HCT116 (cell line): ENCODE measurements at regions not wholly inside any gene's neighbourhood (a gene's known extent, or its start where the extent isn't known, plus 50 kb on each side); places are given as distances from the start of the nearest gene placed in this dataset.

Experiments used
- ATAC-seq: fragments of 200-7000 bp; cut with Tn5 transposase; 2 replicates; pipeline ENCODE4 v1.9.1; 2020; ENCODE audit warnings: mild to moderate bottlenecking, moderate library complexity
- BruUV-seq: library from RNA; stranded (reverse); fragments of 400-500 nt; replicated peaks from 2 replicates; lab custom pipeline; 2021; lab: Mats Ljungman, UMichigan
- CTCF ChIA-PET: fragments of 300-600 bp; sonication (Branson Sonifier 250); formaldehyde crosslinking; loops from one replicate; lab custom pipeline; 2021; ENCODE audit warnings: antibody characterized with exemption; lab: Charles Lee
- POLR2A ChIA-PET: fragments of 300-600, 350-600 bp; sonication (Branson Sonifier 250); formaldehyde crosslinking; loops from one replicate; lab custom pipeline; 2021; ENCODE audit warnings: antibody characterized with exemption; lab: Charles Lee
- RAD21 ChIA-PET, 2 experiments: fragments of 300-600 bp; sonication (Branson Sonifier 250); formaldehyde crosslinking; loops; one replicate each; lab custom pipeline; 2023; ENCODE audit warnings: low total read pairs in 2 of 2; ENCODE audit not compliant: uncharacterized antibody in 2 of 2, unreplicated experiment in 2 of 2, low non-redundant PET in 1 of 2; lab: Charles Lee
- DNase-seq: peaks from one replicate; pipeline ENCODE4 v3.0.0-alpha.2; 2010; ENCODE audit warnings: low read depth, low spot score
- H2AFZ ChIP-seq: fragments of 200-600 bp; shearing (Covaris generic), sonication (generic); 2 replicates; pipeline ENCODE4 v1.6.1; 2017; ENCODE audit warnings: low read depth, mixed run types, mixed read lengths, antibody characterized with exemption, low read length; ENCODE audit not compliant: poor library complexity, severe bottlenecking
- H3K27ac ChIP-seq: 2 replicates; pipeline ENCODE4 v1.5.1; 2012; ENCODE audit warnings: low read depth, low read length
- H3K27me3 ChIP-seq: fragments of 200-600 bp; sonication (generic); 2 replicates; pipeline ENCODE4 v1.6.1; 2016; ENCODE audit warnings: mixed run types, low read length, mixed read lengths; ENCODE audit not compliant: insufficient read depth
- H3K36me3 ChIP-seq, 2 experiments: fragments of 200-500 bp in 1 of 2; fragments of 200-600 bp in 1 of 2; sonication (Bioruptor generic) in 1 of 2; sonication (generic) in 1 of 2; 2 replicates each; pipeline versions ENCODE4 v1.5.1 to v1.6.1; 2014 to 2016; ENCODE audit warnings: low read length in 2 of 2, inconsistent platforms in 1 of 2, mixed read lengths in 1 of 2, mixed run types in 1 of 2; ENCODE audit not compliant: insufficient read depth in 2 of 2, control insufficient read depth in 1 of 2
- H3K4me1 ChIP-seq, 2 experiments: fragments of 200-600 bp in 1 of 2; sonication (generic) in 1 of 2; 2 replicates each; pipeline versions ENCODE4 v1.5.1 to v1.6.1; 2012 to 2017; ENCODE audit warnings: low read length in 2 of 2, inconsistent platforms in 1 of 2, mild to moderate bottlenecking in 1 of 2, mixed read lengths in 1 of 2, mixed run types in 1 of 2, moderate library complexity in 1 of 2; ENCODE audit not compliant: insufficient read depth in 2 of 2, control insufficient read depth in 1 of 2
- H3K4me2 ChIP-seq: fragments of 200-600 bp; sonication (generic); 2 replicates; pipeline ENCODE4 v1.6.1; 2017; ENCODE audit warnings: mixed run types, low read length, mixed read lengths
- H3K4me3 ChIP-seq, 2 experiments: fragments of 200-600 bp in 1 of 2; sonication (generic) in 1 of 2; replicated peaks in 1 of 2; 2 replicates each; pipeline ENCODE4 v1.5.1; 2011 to 2016; ENCODE audit warnings: low read length in 2 of 2, control low read depth in 1 of 2, low read depth in 1 of 2, mild to moderate bottlenecking in 1 of 2, mixed read lengths in 1 of 2, mixed run types in 1 of 2
- H3K79me2 ChIP-seq: fragments of 200-600 bp; sonication (generic); 2 replicates; pipeline ENCODE4 v1.6.1; 2017; ENCODE audit warnings: mild to moderate bottlenecking, mixed run types, low read length, moderate library complexity, mixed read lengths; ENCODE audit not compliant: insufficient read depth
- H3K9ac ChIP-seq: fragments of 200-600 bp; sonication (generic); 2 replicates; pipeline ENCODE4 v1.6.1; 2016; ENCODE audit warnings: low read length, mixed read lengths
- H3K9me2 ChIP-seq: fragments of 200-600 bp; sonication (generic), shearing (Covaris generic); 2 replicates; pipeline ENCODE4 v1.6.1; 2017; ENCODE audit warnings: mixed run types, mild to moderate bottlenecking, moderate library complexity; ENCODE audit not compliant: insufficient read depth
- H3K9me3 ChIP-seq, 2 experiments: fragments of 200-500 bp in 1 of 2; fragments of 200-600 bp in 1 of 2; sonication (Bioruptor generic) in 1 of 2; sonication (generic) in 1 of 2; 2 replicates each; pipeline ENCODE4 v1.6.1; 2014 to 2017; ENCODE audit warnings: low read length in 2 of 2, mixed read lengths in 2 of 2, inconsistent platforms in 1 of 2, low read depth in 1 of 2, mild to moderate bottlenecking in 1 of 2, mixed run types in 1 of 2, moderate library complexity in 1 of 2; ENCODE audit not compliant: control insufficient read depth in 1 of 2, insufficient read depth in 1 of 2
- H4K20me1 ChIP-seq: fragments of 200-600 bp; sonication (generic), shearing (Covaris generic); 2 replicates; pipeline ENCODE4 v1.6.1; 2017; ENCODE audit warnings: mixed run types, mild to moderate bottlenecking, moderate library complexity; ENCODE audit not compliant: insufficient read depth
- CBX3 ChIP-seq: IDR thresholded peaks from 2 replicates; pipeline ENCODE4 v1.6.1; 2012; ENCODE audit warnings: low read depth
- CEBPB ChIP-seq: IDR thresholded peaks from 2 replicates; pipeline ENCODE4 v1.6.1; 2012; ENCODE audit warnings: low read depth
- EGR1 ChIP-seq: IDR thresholded peaks from 2 replicates; pipeline ENCODE4 v1.6.1; 2012; ENCODE audit warnings: low read depth
- ELF1 ChIP-seq: IDR thresholded peaks from 2 replicates; pipeline ENCODE4 v1.6.1; 2012; ENCODE audit warnings: low read depth, borderline replicate concordance
- EZH2 ChIP-seq: fragments of 200-600 bp; sonication (generic); IDR thresholded peaks from 2 replicates; pipeline ENCODE4 v1.6.1; 2017; ENCODE audit warnings: antibody characterized with exemption, mixed run types
- EZH2phosphoT487 ChIP-seq: fragments of 200-600 bp; IDR thresholded peaks from 2 replicates; pipeline ENCODE4 v1.6.1; 2018; ENCODE audit warnings: antibody characterized with exemption, borderline replicate concordance
- FOSL1 ChIP-seq: IDR thresholded peaks from 2 replicates; pipeline ENCODE4 v1.6.1; 2012; ENCODE audit warnings: low read depth
- POLR2A ChIP-seq: IDR thresholded peaks from 2 replicates; pipeline ENCODE4 v1.7.0; 2011; ENCODE audit warnings: borderline replicate concordance; ENCODE audit not compliant: insufficient read depth, insufficient read length; ENCODE audit errors: extremely low read depth
- RAD21 ChIP-seq: IDR thresholded peaks from 2 replicates; pipeline ENCODE4 v1.6.1; 2012; ENCODE audit warnings: low read depth, mild to moderate bottlenecking
- SIN3A ChIP-seq: IDR thresholded peaks from 2 replicates; pipeline ENCODE4 v1.6.1; 2012; ENCODE audit warnings: low read depth
- SP1 ChIP-seq: IDR thresholded peaks from 2 replicates; pipeline ENCODE4 v1.6.1; 2012; ENCODE audit warnings: low read depth
- SRF ChIP-seq: IDR thresholded peaks from 2 replicates; pipeline ENCODE4 v1.6.1; 2012; ENCODE audit warnings: low read depth
- ZFX ChIP-seq: fragments of 450-650 bp; IDR thresholded peaks from 2 replicates; pipeline ENCODE4 v1.6.1; 2017
- ZNF274 ChIP-seq: fragments of 200-500 bp; sonication (Bioruptor generic); IDR thresholded peaks from 2 replicates; pipeline ENCODE4 v1.6.1; 2014; ENCODE audit warnings: mild to moderate bottlenecking, low read depth, low read length, inconsistent platforms
- intact Hi-C: fragments of 100-400 bp; cut with micrococcal nuclease; formaldehyde crosslinking; loops from 2 replicates; pipeline ENCODE4 v1.10.0; 2022
- TF ChIP-seq, protein P1 (sequence below), 3 experiments: fragments of 200-600 bp in 1 of 3; sonication (generic) in 1 of 3; IDR thresholded peaks in 2 of 3; conservative IDR thresholded peaks in 1 of 3; 2 replicates each; pipeline ENCODE4 v1.5.1; 2012 to 2017; ENCODE audit warnings: low read depth in 2 of 3, low read length in 2 of 3, antibody characterized with exemption in 1 of 3, borderline replicate concordance in 1 of 3, control low read depth in 1 of 3, mild to moderate bottlenecking in 1 of 3, mixed read lengths in 1 of 3, mixed run types in 1 of 3, moderate library complexity in 1 of 3; ENCODE audit not compliant: insufficient read depth in 1 of 3
- TF ChIP-seq, protein P2 (sequence below): IDR thresholded peaks from 2 replicates; pipeline ENCODE4 v1.6.1; 2012
- TF ChIP-seq, protein P3 (sequence below): IDR thresholded peaks from 2 replicates; pipeline ENCODE4 v1.6.1; 2012; ENCODE audit warnings: low read depth
- TF ChIP-seq, protein P4 (sequence below): IDR thresholded peaks from 2 replicates; pipeline ENCODE4 v1.6.1; 2012
- TF ChIP-seq, protein P5 (sequence below): IDR thresholded peaks from 2 replicates; pipeline ENCODE4 v1.6.1; 2011; ENCODE audit warnings: mild to moderate bottlenecking, low read length, moderate library complexity; ENCODE audit not compliant: insufficient replicate concordance; ENCODE audit errors: extremely low read depth

DNA sequence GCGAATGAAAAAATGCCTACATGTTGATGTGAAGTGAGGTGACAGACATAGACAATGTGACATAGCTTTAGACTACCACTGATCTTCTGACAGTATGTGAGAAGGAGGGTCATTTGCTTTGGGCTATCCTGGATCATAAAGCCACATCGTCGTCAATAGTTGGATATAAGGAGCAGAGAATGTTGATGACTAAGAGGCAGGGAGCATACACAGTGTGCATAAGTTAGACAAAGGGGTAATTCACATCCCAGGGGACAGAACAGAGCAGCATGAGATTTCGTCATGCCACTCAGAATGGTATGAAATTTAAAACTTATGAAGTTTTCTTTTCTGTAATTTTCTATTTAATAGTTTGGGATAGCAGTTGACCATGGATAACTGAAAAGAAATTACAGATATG is 403.2 kb downstream of the DSC3 start:
- TF ChIP-seq CEBPB (no peak), SIN3A (no peak), SP1 (no peak), EZH2phosphoT487 (no peak), FOSL1 (no peak), RAD21 (no peak), EZH2 (no peak), SRF (no peak), ZFX (no peak), ELF1 (no peak), POLR2A (no peak), EGR1 (no peak), CBX3 (no peak), ZNF274 (no peak)
- TF ChIP-seq, protein P1, sequence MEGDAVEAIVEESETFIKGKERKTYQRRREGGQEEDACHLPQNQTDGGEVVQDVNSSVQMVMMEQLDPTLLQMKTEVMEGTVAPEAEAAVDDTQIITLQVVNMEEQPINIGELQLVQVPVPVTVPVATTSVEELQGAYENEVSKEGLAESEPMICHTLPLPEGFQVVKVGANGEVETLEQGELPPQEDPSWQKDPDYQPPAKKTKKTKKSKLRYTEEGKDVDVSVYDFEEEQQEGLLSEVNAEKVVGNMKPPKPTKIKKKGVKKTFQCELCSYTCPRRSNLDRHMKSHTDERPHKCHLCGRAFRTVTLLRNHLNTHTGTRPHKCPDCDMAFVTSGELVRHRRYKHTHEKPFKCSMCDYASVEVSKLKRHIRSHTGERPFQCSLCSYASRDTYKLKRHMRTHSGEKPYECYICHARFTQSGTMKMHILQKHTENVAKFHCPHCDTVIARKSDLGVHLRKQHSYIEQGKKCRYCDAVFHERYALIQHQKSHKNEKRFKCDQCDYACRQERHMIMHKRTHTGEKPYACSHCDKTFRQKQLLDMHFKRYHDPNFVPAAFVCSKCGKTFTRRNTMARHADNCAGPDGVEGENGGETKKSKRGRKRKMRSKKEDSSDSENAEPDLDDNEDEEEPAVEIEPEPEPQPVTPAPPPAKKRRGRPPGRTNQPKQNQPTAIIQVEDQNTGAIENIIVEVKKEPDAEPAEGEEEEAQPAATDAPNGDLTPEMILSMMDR (IDR thresholded peaks at IDR 0.05 in 2 of 3, conservative IDR thresholded peaks at IDR 0.05 in 1 of 3; ENCODE audit: borderline replicate concordance in 1 of 3, insufficient read depth in 1 of 3, low read depth in 2 of 3, low read length in 2 of 3), result no peak
- TF ChIP-seq, protein P2, sequence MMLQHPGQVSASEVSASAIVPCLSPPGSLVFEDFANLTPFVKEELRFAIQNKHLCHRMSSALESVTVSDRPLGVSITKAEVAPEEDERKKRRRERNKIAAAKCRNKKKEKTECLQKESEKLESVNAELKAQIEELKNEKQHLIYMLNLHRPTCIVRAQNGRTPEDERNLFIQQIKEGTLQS, result no peak
- TF ChIP-seq, protein P3, sequence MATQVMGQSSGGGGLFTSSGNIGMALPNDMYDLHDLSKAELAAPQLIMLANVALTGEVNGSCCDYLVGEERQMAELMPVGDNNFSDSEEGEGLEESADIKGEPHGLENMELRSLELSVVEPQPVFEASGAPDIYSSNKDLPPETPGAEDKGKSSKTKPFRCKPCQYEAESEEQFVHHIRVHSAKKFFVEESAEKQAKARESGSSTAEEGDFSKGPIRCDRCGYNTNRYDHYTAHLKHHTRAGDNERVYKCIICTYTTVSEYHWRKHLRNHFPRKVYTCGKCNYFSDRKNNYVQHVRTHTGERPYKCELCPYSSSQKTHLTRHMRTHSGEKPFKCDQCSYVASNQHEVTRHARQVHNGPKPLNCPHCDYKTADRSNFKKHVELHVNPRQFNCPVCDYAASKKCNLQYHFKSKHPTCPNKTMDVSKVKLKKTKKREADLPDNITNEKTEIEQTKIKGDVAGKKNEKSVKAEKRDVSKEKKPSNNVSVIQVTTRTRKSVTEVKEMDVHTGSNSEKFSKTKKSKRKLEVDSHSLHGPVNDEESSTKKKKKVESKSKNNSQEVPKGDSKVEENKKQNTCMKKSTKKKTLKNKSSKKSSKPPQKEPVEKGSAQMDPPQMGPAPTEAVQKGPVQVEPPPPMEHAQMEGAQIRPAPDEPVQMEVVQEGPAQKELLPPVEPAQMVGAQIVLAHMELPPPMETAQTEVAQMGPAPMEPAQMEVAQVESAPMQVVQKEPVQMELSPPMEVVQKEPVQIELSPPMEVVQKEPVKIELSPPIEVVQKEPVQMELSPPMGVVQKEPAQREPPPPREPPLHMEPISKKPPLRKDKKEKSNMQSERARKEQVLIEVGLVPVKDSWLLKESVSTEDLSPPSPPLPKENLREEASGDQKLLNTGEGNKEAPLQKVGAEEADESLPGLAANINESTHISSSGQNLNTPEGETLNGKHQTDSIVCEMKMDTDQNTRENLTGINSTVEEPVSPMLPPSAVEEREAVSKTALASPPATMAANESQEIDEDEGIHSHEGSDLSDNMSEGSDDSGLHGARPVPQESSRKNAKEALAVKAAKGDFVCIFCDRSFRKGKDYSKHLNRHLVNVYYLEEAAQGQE, result no peak
- TF ChIP-seq, protein P4, sequence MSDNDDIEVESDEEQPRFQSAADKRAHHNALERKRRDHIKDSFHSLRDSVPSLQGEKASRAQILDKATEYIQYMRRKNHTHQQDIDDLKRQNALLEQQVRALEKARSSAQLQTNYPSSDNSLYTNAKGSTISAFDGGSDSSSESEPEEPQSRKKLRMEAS, result no peak
- TF ChIP-seq, protein P5, sequence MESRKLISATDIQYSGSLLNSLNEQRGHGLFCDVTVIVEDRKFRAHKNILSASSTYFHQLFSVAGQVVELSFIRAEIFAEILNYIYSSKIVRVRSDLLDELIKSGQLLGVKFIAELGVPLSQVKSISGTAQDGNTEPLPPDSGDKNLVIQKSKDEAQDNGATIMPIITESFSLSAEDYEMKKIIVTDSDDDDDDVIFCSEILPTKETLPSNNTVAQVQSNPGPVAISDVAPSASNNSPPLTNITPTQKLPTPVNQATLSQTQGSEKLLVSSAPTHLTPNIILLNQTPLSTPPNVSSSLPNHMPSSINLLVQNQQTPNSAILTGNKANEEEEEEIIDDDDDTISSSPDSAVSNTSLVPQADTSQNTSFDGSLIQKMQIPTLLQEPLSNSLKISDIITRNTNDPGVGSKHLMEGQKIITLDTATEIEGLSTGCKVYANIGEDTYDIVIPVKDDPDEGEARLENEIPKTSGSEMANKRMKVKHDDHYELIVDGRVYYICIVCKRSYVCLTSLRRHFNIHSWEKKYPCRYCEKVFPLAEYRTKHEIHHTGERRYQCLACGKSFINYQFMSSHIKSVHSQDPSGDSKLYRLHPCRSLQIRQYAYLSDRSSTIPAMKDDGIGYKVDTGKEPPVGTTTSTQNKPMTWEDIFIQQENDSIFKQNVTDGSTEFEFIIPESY, result no peak
- ATAC-seq (no peak), DNase-seq (no peak)
- no TSS peak for BruUV-seq
- Histone ChIP-seq H3K4me1 (no peaks in the 10 kb centered on the region), H3K9me2 (no peaks in the 10 kb centered on the region), H3K36me3 (no peaks in the 10 kb centered on the region), H3K9me3 (no peaks in the 10 kb centered on the region), H3K79me2 (no peaks in the 10 kb centered on the region), H3K9ac (no peak overlapping the region), H3K27ac (no peak overlapping the region), H3K4me2 (no peak overlapping the region), H2AFZ (no peak overlapping the region), H4K20me1 (no peaks in the 10 kb centered on the region), H3K27me3 (no peaks in the 10 kb centered on the region), H3K4me3 (no peak overlapping the region)
- CTCF ChIA-PET, result no interaction called here
- POLR2A ChIA-PET, result no interaction called here
- RAD21 ChIA-PET, result no interaction called here
- intact Hi-C loops, result no loop called here
